GM18870 (cell line): ENCODE measurements at regions not wholly inside any gene's neighbourhood (a gene's known extent, or its start where the extent isn't known, plus 50 kb on each side); places are given as distances from the start of the nearest gene placed in this dataset.
"Not testable (repeated sequence)": the region's sequence is repeated elsewhere in the genome, so short reads cannot be mapped to it uniquely, and the experiment has no call there.

Source experiments
- ATAC-seq: cut with Tn5 transposase; IDR thresholded peaks from one replicate; pipeline ENCODE4 v1.9.1; 2021; ENCODE audit warnings: moderate library complexity; ENCODE audit not compliant: unreplicated experiment

GRCh38 chr14:38973083-38973700 is 129.8 kb downstream of the SEC23A start:
- ATAC-seq: no peak

GRCh38 chr14:38972511-38972910 is 130.5 kb downstream of the SEC23A start:
- ATAC-seq: no peak

DNA sequence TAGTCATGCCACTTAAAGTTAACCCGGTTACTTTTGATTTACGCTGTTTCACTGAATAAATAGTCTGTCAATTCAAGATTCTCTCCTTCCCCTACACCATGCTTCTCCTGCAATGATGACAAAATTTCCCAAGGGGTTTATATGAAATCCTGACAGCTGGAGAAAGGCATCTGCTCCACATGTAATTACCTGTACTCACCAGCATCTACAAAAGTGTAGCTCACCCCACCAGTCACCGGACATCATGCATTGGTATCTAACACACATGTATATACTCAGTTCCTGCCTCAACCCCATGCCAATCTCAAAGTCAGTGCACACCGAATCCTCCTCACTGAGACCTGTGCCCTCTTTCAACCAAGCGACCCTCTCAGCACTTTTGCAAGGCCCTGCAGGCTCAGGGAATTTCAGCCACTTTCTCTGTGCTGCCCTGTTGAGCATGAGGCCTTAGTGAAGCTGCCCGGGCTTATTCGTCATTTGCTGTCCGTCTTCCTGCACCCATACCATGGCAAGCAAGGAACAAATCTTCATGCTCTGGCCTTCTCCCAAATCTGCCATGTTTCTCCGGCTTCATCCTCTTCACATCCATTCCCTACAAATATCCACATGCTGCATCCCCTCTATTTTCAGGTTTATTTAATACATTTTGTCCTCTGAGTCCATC is 131.6 kb downstream of the SEC23A start:
- no peak for ATAC-seq

- ATAC-seq: no peak
Observed at GRCh38 chr14:38964630-38965029, 138.4 kb downstream of the SEC23A start.

- no peak for ATAC-seq
Observed at GRCh38 chr14:38960946-38961531, 142.0 kb downstream of the SEC23A start.

DNA sequence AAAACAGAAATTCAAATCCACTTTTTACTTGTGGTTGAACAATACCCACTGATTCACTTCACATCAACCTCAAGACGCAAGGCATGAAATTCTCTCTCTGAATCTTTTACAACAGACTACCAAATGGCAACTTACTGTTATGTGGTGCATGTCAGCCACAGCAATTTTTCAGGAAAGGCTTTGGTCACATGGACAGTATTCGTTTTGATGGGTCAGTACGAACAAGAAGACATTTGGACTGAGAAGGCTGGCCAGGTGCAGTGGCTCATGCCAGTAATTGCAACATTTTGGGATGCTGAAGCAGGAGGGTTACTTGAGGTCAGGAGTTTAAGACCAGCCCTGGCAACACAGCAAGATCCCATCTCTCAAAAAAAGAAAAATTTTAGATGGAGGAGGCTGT is 144.0 kb downstream of the SEC23A start:
- no peak for ATAC-seq

DNA sequence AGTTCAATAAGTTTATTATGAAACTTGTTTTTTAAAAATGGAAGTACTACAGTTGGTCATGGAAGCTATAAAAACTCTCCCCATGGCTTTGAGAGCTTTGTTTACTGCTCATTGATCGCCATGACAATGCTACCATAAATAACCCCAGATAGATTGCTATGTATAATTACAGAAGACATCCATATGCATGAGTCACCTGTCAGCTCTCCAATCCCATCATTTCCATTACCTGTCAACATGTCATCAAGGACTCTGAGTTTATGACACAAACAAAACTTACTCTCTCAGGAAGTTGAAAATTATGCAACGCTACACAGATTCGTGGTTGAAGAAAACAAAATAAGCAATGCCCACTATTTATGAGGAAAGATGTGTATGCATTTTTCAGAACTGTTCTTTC is 144.4 kb downstream of the SEC23A start:
- no peak for ATAC-seq

- no peak for ATAC-seq
Observed at GRCh38 chr14:38951451-38951850, 151.6 kb downstream of the SEC23A start.

- ATAC-seq: no peak
Observed at GRCh38 chr14:38950676-38951075, 152.4 kb downstream of the SEC23A start.

DNA sequence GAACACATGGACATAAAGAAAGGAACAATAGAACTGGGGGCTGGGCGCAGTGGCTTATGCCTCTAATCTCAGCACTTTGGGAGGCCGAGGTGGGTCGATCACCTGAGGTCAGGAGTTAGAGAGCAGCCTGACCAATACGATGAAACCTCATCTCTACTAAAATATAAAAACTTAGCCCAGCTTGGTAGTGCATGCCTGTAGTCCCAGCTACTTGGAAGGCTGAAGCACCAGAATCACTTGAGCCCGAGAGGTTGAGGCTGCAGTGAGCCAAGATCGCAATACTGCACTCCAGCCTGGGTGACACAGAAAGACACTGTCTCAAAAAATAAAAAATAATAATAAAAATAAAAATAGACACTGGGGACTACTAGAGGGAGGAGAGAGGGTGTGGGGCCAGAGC is 154.5 kb downstream of the SEC23A start:
- no peak for ATAC-seq

GRCh38 chr14:38948171-38948570 is 154.9 kb downstream of the SEC23A start:
- ATAC-seq: no peak

GRCh38 chr14:38947343-38947742 is 155.7 kb downstream of the SEC23A start:
- no peak for ATAC-seq

DNA sequence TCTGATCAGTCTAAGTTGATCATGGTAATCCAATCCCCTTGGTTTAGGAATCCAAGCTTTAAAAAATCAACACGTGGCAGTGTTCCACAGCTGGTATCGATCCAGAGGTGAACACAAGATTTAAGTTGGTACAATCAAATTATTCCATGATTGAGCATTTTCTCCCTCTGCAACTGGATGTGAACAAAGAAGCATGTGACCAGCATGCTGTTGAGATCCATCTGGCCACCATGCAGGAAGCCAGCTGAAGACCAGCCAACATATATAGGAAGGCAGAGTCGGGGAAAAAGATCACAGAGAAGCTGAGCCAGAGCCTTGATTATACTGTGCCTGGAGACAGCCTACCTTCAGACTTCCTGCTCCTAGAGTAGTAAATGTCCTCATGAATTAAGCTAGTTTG is 158.3 kb downstream of the SEC23A start:
- no peak for ATAC-seq

- no peak for ATAC-seq
Observed at GRCh38 chr14:38941488-38941887, 161.5 kb downstream of the SEC23A start.

DNA sequence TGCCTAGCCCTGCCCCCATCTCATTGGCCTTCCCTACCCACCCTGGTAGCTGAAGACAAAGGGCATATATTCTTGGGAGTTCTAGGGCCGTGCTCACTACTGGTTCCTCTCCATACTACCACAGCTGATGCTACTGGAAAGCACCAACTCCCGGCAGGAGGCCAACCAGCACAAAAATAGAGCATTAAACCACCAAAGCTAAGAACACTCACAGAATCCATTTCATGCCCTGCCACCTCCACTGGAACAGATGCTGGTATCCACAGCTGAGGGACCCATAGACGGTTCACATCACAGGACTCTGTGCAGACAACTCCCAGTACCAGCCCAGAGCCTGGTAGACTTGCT is 170.4 kb downstream of the SEC23A start:
- not testable (repeated sequence) for ATAC-seq

- ATAC-seq: no peak
Observed at GRCh38 chr14:38931969-38932652, 170.9 kb downstream of the SEC23A start.

- ATAC-seq: no peak
Observed at GRCh38 chr14:38930898-38931297, 172.1 kb downstream of the SEC23A start.

DNA sequence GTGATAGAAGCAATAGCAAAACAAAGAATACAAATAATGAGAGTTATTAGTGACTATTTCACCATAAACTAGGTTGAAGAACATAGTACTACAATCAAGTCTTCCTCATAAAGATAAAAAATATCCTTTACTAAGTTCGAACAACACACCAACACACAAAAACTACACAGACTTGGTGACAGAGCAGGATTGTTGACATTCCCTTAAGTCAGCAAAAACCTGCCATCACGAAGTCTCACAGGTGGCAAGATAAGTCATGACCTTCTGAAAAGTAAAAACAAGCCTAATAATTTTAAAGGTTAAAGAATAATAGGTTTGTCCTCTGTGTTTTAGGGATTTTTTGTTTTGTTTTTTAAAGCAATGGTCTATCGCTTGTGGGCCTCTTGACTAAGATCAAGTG is 173.0 kb downstream of the SEC23A start:
- ATAC-seq: no peak

DNA sequence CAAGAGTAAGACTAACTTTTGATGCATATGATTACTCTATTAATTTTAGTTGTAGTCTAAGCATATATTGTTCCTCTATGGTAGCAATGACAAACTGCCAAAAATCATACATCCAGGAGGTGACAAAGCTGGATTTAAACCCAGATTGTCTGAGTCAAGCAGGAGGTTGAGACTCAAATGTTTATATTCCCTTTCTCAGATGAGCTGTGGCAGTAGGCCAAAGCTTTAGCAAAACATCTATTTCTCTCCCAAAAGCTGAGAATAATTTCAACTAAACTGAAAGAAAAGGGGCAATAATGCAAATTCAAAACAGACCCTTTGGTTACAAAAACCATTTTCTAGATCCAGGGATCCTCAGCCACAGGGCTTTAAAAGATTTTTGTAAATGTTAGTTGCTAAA is 173.6 kb downstream of the SEC23A start:
- ATAC-seq: no peak

DNA sequence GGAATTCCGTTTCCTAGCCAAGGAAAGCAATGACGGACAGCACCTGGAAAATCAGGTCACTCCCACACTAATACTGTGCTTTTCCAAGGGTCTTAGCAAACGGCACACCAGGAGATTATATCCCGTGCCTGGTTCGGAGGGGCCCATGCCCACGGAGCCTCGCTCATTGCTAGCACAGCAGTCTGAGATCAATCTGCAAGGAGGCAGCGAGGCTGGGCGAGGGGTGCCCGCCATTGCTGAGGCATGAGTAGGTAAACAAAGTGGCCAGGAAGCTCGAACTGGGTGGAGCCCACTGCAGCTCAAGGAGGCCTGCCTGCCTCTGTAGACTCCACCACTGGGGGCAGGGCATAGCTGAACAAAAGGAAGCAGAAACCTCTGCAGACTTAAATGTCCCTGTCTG is 181.1 kb downstream of the SEC23A start:
- ATAC-seq: not testable (repeated sequence)

- no peak for ATAC-seq
Observed at GRCh38 chr14:38915125-38915524, 187.9 kb downstream of the SEC23A start.

DNA sequence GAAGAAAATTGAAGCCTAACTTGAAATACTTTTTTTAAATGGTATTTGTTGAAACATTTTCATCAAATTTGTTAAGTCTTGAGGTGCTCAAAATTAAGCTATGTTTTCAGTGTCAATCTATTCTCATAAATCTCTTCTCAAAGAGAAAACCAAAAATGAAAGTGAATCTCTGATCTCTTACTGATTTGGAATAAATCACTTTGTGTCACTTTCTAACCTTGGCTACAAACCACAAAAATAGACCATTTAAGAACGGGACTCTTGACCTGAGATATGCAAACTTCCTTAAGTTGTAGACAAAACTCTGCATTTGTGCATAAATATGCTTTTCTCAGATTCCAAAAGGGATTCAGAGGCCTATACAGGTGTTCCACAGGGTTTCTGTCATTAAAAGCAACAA is 192.9 kb downstream of the SEC23A start:
- peak; percentile 70 for ATAC-seq
